GM06990 (cell line): ENCODE measurements at regions not wholly inside any gene's neighbourhood (a gene's known extent, or its start where the extent isn't known, plus 50 kb on each side); places are given as distances from the start of the nearest gene placed in this dataset.

Experiments used
- DNase-seq: peaks from one replicate; pipeline ENCODE4 v3.0.0-alpha.2; 2011; ENCODE audit not compliant: insufficient read length; ENCODE audit errors: extremely low read depth
- H3K27me3 ChIP-seq: replicated peaks from 2 replicates; pipeline ENCODE4 v1.6.0; 2011; ENCODE audit warnings: low read length; ENCODE audit not compliant: control insufficient read depth, insufficient read depth
- H3K36me3 ChIP-seq: 2 replicates; pipeline ENCODE4 v1.5.1; 2011; ENCODE audit warnings: low read length; ENCODE audit not compliant: control insufficient read depth, insufficient read depth
- H3K4me3 ChIP-seq: replicated peaks from 2 replicates; pipeline ENCODE4 v1.5.1; 2011; ENCODE audit warnings: low read depth, mild to moderate bottlenecking, control low read depth, low read length
- TF ChIP-seq, protein P1 (sequence below): IDR thresholded peaks from 2 replicates; pipeline ENCODE4 v1.5.1; 2011; ENCODE audit warnings: low read length, control low read depth, mild to moderate bottlenecking, inconsistent platforms; ENCODE audit not compliant: insufficient read depth, poor library complexity, severe bottlenecking

DNA sequence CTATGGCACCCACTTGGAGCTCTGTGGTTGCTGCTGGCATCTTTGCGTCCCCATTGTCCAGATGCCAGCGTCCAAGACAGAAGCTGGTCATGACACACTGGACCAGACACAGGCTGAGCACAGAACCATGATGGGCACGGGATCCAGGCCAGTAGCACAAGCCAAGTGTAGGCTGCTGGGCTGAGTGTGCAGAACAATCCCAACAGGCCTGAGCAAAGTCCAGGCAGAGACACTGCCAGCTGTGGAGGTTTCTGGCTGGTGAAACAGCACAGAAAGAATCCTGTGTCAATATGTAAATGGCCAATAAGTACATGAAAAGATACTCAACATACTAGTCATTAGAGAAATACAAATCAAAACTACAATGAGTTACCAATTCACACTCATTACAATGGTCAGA is 705.4 kb downstream of the METTL4 start:
- H3K27me3 ChIP-seq: no peaks in the 10 kb centered on the region
- TF ChIP-seq, protein P1, sequence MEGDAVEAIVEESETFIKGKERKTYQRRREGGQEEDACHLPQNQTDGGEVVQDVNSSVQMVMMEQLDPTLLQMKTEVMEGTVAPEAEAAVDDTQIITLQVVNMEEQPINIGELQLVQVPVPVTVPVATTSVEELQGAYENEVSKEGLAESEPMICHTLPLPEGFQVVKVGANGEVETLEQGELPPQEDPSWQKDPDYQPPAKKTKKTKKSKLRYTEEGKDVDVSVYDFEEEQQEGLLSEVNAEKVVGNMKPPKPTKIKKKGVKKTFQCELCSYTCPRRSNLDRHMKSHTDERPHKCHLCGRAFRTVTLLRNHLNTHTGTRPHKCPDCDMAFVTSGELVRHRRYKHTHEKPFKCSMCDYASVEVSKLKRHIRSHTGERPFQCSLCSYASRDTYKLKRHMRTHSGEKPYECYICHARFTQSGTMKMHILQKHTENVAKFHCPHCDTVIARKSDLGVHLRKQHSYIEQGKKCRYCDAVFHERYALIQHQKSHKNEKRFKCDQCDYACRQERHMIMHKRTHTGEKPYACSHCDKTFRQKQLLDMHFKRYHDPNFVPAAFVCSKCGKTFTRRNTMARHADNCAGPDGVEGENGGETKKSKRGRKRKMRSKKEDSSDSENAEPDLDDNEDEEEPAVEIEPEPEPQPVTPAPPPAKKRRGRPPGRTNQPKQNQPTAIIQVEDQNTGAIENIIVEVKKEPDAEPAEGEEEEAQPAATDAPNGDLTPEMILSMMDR: no peak
- H3K4me3 ChIP-seq: no peak overlapping the region
- DNase-seq: no peak
- no peaks in the 10 kb centered on the region for H3K36me3 ChIP-seq

DNA sequence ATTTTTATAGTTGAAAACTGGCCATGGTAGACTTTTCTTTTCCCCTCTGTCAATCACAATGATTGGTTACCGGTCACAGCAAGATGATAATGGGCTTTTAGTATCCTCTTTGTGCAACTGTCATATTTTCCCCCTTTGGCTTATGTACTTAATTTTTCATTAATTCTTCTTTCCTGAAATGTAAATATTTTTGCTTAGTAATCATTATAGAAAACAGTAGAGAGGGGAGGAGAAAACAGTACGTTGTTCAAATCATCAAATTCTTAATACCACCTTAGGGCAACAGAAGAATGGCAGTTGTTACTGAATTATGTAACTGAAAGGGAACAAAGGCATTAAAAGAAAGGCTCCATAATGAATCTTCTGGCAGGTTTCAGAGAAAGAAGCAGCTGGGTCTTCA is 699.0 kb downstream of the METTL4 start:
- no peaks in the 10 kb centered on the region for H3K36me3 ChIP-seq
- TF ChIP-seq, protein P1: no peak
- DNase-seq: no peak

DNA sequence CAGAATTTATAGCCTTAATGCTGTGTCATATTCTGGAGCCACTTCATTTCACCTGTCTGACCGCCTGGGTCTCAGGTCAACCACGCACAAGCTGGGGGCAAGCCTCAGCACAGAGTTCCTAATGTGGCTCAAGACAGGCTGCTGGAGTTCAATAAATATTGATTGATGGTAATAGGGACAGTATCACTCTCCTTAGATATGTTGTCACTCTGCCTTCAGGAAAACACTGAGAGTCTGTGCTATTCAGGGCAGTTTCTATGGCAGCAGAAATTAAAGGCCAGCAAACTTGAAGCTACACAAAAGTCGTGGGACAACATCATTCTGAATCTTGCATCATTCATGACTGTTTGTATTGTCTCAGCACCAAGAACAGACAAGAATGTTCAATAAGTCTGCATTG is 696.1 kb downstream of the METTL4 start:
- DNase-seq: no peak
- no peak overlapping the region for H3K4me3 ChIP-seq
- H3K27me3 ChIP-seq: no peaks in the 10 kb centered on the region
- TF ChIP-seq, protein P1: no peak
- H3K36me3 ChIP-seq: no peaks in the 10 kb centered on the region

More for the DNA sequence above, 699.0 kb downstream of the METTL4 start:
- no peaks in the 10 kb centered on the region for H3K27me3 ChIP-seq
- H3K4me3 ChIP-seq: no peak overlapping the region

DNA sequence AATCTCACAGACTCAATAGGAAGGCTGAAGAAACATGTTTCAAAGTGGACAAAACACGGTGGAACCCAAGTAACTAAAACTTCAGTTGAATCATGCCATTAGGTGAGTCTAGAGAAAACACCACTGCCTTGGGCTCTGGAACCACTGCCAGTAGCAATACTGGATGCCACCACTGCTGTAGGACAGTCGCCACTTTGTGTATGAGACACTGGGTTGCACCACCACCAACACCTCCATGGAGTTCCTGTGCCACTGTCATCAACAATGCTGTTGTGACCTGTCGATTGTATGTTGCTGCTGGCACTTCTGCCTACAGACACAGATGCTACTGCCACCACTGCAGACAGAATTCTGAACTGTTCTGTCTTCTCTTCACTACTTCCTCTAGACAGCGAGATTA is 686.7 kb downstream of the METTL4 start:
- DNase-seq: no peak
- Histone ChIP-seq H3K4me3 (no peak overlapping the region), H3K36me3 (no peaks in the 10 kb centered on the region), H3K27me3 (no peaks in the 10 kb centered on the region)
- TF ChIP-seq, protein P1: no peak

DNA sequence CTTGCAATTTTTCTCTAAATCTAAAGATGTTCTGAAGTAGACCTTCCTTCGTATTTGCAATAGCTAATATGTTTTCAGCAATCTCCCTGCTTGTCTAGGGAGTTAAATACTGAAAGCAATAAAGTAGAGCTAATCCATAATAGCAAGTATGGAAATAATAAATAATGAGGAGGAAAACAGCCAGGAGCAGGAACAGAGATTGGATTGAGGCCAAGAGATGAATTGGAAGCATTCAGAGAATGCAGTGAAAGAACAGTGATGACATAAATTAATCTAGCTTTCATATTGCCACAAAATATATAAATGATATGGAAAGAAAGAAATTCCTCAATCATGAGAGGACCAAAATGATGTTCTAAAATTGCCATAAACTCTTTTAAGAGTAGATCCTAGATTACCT is 679.7 kb downstream of the METTL4 start:
- TF ChIP-seq, protein P1: no peak
- Histone ChIP-seq H3K4me3 (no peak overlapping the region), H3K36me3 (no peaks in the 10 kb centered on the region), H3K27me3 (no peaks in the 10 kb centered on the region)
- no peak for DNase-seq

DNA sequence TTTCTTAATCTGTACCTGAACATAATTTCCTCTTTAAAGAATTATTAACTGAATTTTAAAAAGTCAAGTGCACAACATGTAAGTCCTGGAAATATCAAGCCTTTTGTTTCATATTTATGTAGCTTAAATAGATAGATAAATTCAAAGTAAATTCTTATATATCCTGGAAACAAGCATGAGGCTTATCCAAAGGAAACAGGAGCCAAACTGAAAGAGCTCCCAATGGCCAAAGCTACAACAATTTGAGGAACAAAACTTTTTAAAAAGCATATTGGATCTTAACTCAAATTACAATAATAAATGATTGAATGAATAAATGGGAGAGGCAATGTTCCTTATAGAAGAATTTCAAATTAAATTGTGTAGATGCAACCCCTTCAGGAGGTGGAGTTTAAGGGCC is 679.1 kb downstream of the METTL4 start:
- no peaks in the 10 kb centered on the region for H3K27me3 ChIP-seq
- DNase-seq: no peak
- no peaks in the 10 kb centered on the region for H3K36me3 ChIP-seq
- no peak overlapping the region for H3K4me3 ChIP-seq
- TF ChIP-seq, protein P1: no peak
